ENCODE measurements at regions not wholly inside any gene's neighbourhood (a gene's known extent, or its start where the extent isn't known, plus 50 kb on each side); places are given as distances from the start of the nearest gene placed in this dataset.

- DNase-seq (ENCODE audit: low spot score) = no peak
These were observed 145.9 kb upstream of the CIBAR2 start for GRCh38 chr16:85258166-85258565.

GRCh38 chr16:85258629-85259028, 146.4 kb upstream of the CIBAR2 start:
- DNase-seq (ENCODE audit: low spot score) = no peak

- no peak for DNase-seq (ENCODE audit: low spot score)
These were observed 147.0 kb upstream of the CIBAR2 start for GRCh38 chr16:85259115-85259831.

- DNase-seq (ENCODE audit: low spot score) = no peak
These were observed 147.5 kb upstream of the CIBAR2 start for GRCh38 chr16:85259832-85260167.

GRCh38 chr16:85261204-85261603, 148.9 kb upstream of the CIBAR2 start:
- no peak for DNase-seq (ENCODE audit: low spot score)

- no peak for DNase-seq (ENCODE audit: low spot score)
These were observed 149.6 kb upstream of the CIBAR2 start for GRCh38 chr16:85261657-85262557.

GRCh38 chr16:85262558-85263238, 150.4 kb upstream of the CIBAR2 start:
- DNase-seq (ENCODE audit: low spot score) = no peak

GRCh38 chr16:85263239-85263585, 150.9 kb upstream of the CIBAR2 start:
- no peak for DNase-seq (ENCODE audit: low spot score)

GRCh38 chr16:85264752-85265151, 152.5 kb upstream of the CIBAR2 start:
- no peak for DNase-seq (ENCODE audit: low spot score)

- no peak for DNase-seq (ENCODE audit: low spot score)
These were observed 153.0 kb upstream of the CIBAR2 start for GRCh38 chr16:85265161-85265784.

GRCh38 chr16:85265810-85266209, 153.5 kb upstream of the CIBAR2 start:
- DNase-seq (ENCODE audit: low spot score) = no peak

GRCh38 chr16:85266857-85267256, 154.6 kb upstream of the CIBAR2 start:
- no peak for DNase-seq (ENCODE audit: low spot score)

GRCh38 chr16:85267414-85267945, 155.2 kb upstream of the CIBAR2 start:
- no peak for DNase-seq (ENCODE audit: low spot score)

- DNase-seq (ENCODE audit: low spot score) = no peak
These were observed 156.9 kb upstream of the CIBAR2 start for GRCh38 chr16:85269165-85269564.

- DNase-seq (ENCODE audit: low spot score) = no peak
These were observed 158.1 kb upstream of the CIBAR2 start for GRCh38 chr16:85270374-85270773.

- DNase-seq (ENCODE audit: low spot score) = no peak
These were observed 158.9 kb upstream of the CIBAR2 start for GRCh38 chr16:85271198-85271597.

GRCh38 chr16:85273293-85273692, 161.0 kb upstream of the CIBAR2 start:
- DNase-seq (ENCODE audit: low spot score) = no peak

GRCh38 chr16:85274501-85274900, 162.2 kb upstream of the CIBAR2 start:
- DNase-seq (ENCODE audit: low spot score) = no peak

- DNase-seq (ENCODE audit: low spot score) = no peak
These were observed 162.7 kb upstream of the CIBAR2 start for GRCh38 chr16:85274924-85275323.

- peak; percentile 92 for DNase-seq (ENCODE audit: low spot score)
These were observed 163.4 kb upstream of the CIBAR2 start for GRCh38 chr16:85275533-85276249.

GRCh38 chr16:85276258-85276657, 164.0 kb upstream of the CIBAR2 start:
- no peak for DNase-seq (ENCODE audit: low spot score)

- DNase-seq (ENCODE audit: low spot score) = no peak
These were observed 164.4 kb upstream of the CIBAR2 start for GRCh38 chr16:85276721-85277120.
